ENCODE measurements at regions not wholly inside any gene's neighbourhood (a gene's known extent, or its start where the extent isn't known, plus 50 kb on each side); places are given as distances from the start of the nearest gene placed in this dataset.

DNA sequence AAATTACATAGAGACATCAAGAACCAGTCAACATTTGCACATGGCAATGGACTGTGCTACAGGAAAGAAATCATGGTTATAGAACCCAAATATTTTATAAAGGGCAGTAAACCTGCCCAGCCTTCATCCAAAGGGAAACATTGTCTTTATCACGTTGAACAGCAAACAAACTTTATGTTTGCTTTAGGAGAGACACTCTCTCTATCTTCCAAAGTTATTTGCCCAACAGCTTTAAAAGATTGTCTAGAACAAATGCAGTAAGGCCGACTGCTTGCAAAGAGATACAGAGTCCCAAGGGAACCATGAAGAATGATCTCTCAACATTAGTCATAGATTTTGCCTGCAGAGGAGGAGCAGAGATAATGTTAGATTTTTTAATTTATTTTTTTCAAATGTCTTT, 1323.5 kb upstream of the SLC10A2 start:
- WGBS (ENCODE audit: insufficient coverage, insufficient read length), result no CpG with 5 or more reads among the region's 2 CpGs
- Histone ChIP-seq H3K9me3 (ENCODE audit: control insufficient read depth, insufficient read depth, low read length) (no peaks in the 10 kb centered on the region), H3K36me3 (ENCODE audit: control insufficient read depth, insufficient read depth, low read length) (no peaks in the 10 kb centered on the region), H3K27me3 (ENCODE audit: control insufficient read depth, insufficient read depth, low read length) (no peaks in the 10 kb centered on the region), H3K4me1 (ENCODE audit: control insufficient read depth, insufficient read depth, low read length) (no peaks in the 10 kb centered on the region), H3K27ac (ENCODE audit: low read length) (no peak overlapping the region), H3K4me3 (ENCODE audit: low read length) (no peak overlapping the region)
- DNase-seq (ENCODE audit: low read depth, low spot score), result no peak

DNA sequence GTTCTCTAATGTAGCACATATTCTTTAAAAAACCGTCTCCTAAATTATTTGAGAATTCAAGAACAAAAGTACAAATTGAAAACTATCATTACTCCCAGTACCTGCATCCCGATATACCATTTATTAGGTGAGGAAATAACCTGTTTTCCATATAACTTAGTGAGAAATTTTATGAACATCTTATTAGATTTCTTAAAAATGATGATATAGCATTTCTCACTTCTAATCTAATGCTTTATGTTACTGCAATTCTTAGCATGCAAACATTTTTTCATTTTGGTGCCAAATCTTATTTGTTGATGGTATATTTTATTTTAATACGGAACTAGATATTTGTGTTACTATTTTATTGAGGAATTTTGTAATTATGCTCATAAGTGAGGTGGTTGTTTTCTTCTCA, 1321.3 kb upstream of the SLC10A2 start:
- H3K9me3 ChIP-seq (ENCODE audit: control insufficient read depth, insufficient read depth, low read length), result no peaks in the 10 kb centered on the region
- WGBS (ENCODE audit: insufficient coverage, insufficient read length), result 100% methylated on average over 1 of the region's 3 CpGs
- H3K4me3 ChIP-seq (ENCODE audit: low read length), result no peak overlapping the region
- DNase-seq (ENCODE audit: low read depth, low spot score), result no peak
- no peaks in the 10 kb centered on the region for H3K4me1 ChIP-seq (ENCODE audit: control insufficient read depth, insufficient read depth, low read length)
- no peak overlapping the region for H3K27ac ChIP-seq (ENCODE audit: low read length)
- no peaks in the 10 kb centered on the region for H3K36me3 ChIP-seq (ENCODE audit: control insufficient read depth, insufficient read depth, low read length)
- no peaks in the 10 kb centered on the region for H3K27me3 ChIP-seq (ENCODE audit: control insufficient read depth, insufficient read depth, low read length)

DNA sequence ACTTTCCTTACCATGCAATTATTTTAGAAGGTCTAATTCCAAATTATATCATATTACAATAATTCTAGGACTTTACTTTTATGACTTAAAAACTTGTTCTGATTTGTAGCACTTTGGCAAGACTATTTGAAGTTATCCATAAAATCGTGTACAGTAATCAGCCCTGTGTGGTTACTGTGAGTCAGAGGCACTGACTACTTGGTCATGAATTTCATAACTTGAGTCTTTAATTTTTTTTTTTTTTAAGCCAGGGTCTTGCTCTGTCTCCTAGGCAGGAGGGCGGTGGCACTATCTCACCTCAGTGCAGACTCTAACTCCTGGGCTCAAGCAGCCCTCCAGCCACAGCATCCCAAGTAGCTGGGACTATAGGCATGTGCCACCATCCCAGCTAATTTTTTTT, 1319.2 kb upstream of the SLC10A2 start:
- DNase-seq (ENCODE audit: low read depth, low spot score), result no peak
- no peaks in the 10 kb centered on the region for H3K4me1 ChIP-seq (ENCODE audit: control insufficient read depth, insufficient read depth, low read length)
- H3K4me3 ChIP-seq (ENCODE audit: low read length), result no peak overlapping the region
- WGBS (ENCODE audit: insufficient coverage, insufficient read length), result no CpG with 5 or more reads among the region's 2 CpGs
- H3K36me3 ChIP-seq (ENCODE audit: control insufficient read depth, insufficient read depth, low read length), result no peaks in the 10 kb centered on the region
- H3K9me3 ChIP-seq (ENCODE audit: control insufficient read depth, insufficient read depth, low read length), result no peaks in the 10 kb centered on the region
- no peak overlapping the region for H3K27ac ChIP-seq (ENCODE audit: low read length)
- no peaks in the 10 kb centered on the region for H3K27me3 ChIP-seq (ENCODE audit: control insufficient read depth, insufficient read depth, low read length)

DNA sequence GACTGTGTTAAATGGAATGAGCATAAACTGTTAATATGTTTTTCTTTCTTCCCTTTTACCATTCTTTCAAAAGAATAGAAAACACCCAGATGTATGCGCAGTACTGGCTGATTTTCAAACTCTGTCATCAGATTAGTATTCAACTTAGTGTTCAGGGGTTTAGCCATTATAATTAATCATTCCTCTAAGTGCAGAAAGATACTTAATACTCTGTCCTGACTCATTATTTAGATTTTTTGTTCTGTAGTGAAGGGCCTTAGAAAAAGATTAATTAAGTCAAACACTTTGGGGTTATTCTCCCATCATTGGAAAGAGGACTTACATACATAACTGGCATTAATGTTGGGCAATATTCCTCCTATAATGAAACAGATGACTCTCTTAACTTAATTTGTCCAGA, 1316.7 kb upstream of the SLC10A2 start:
- no peaks in the 10 kb centered on the region for H3K27me3 ChIP-seq (ENCODE audit: control insufficient read depth, insufficient read depth, low read length)
- WGBS (ENCODE audit: insufficient coverage, insufficient read length), result no CpG with 5 or more reads among the region's 1 CpG
- H3K27ac ChIP-seq (ENCODE audit: low read length), result no peak overlapping the region
- H3K4me3 ChIP-seq (ENCODE audit: low read length), result no peak overlapping the region
- no peaks in the 10 kb centered on the region for H3K4me1 ChIP-seq (ENCODE audit: control insufficient read depth, insufficient read depth, low read length)
- H3K36me3 ChIP-seq (ENCODE audit: control insufficient read depth, insufficient read depth, low read length), result no peaks in the 10 kb centered on the region
- no peaks in the 10 kb centered on the region for H3K9me3 ChIP-seq (ENCODE audit: control insufficient read depth, insufficient read depth, low read length)
- DNase-seq (ENCODE audit: low read depth, low spot score), result no peak

DNA sequence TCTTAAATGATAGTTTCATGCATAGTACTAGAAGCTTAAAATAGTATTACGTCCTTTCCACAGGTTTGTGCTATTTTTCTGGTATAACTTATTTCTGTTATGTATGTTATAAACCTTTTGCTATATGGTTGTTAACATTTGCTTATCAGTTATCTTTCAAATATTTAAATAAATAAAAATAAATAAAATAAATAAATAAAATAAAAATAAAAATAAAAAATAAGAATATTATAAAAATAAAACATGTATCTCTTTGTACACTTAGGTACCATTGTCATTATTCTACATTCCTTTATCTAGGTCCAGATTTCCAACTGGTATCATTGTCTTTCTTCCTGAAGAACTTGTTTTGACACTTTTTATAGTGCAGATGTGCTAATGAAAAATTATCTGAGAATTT, 1310.4 kb upstream of the SLC10A2 start:
- no CpG with 5 or more reads among the region's 1 CpG for WGBS (ENCODE audit: insufficient coverage, insufficient read length)

DNA sequence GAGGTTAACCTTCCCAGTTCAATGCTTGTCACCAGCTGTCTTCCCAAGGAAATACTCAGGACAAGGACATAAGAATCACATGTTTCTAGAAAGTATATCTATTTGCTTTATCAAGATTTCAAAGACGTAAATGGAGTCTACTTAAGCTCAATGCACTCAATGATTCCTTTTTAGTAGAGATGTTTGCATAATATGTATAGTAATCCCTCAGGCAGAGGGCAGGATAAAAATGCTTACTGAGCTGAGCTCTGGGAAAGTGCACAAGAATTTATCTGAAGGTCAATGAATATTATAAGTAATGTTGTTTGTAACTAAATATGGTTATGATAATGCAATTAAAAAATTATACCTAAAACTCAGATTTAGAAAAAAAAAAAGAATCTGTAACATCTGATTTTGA, 1309.4 kb upstream of the SLC10A2 start:
- H3K27me3 ChIP-seq (ENCODE audit: control insufficient read depth, insufficient read depth, low read length), result no peaks in the 10 kb centered on the region
- H3K4me1 ChIP-seq (ENCODE audit: control insufficient read depth, insufficient read depth, low read length), result no peaks in the 10 kb centered on the region
- WGBS (ENCODE audit: insufficient coverage, insufficient read length), result no CpG with 5 or more reads among the region's 1 CpG
- H3K4me3 ChIP-seq (ENCODE audit: low read length), result no peak overlapping the region
- no peak for DNase-seq (ENCODE audit: low read depth, low spot score)
- no peaks in the 10 kb centered on the region for H3K9me3 ChIP-seq (ENCODE audit: control insufficient read depth, insufficient read depth, low read length)
- no peaks in the 10 kb centered on the region for H3K36me3 ChIP-seq (ENCODE audit: control insufficient read depth, insufficient read depth, low read length)
- H3K27ac ChIP-seq (ENCODE audit: low read length), result no peak overlapping the region

More for the DNA sequence above, 1310.4 kb upstream of the SLC10A2 start:
- H3K36me3 ChIP-seq (ENCODE audit: control insufficient read depth, insufficient read depth, low read length), result no peaks in the 10 kb centered on the region
- H3K9me3 ChIP-seq (ENCODE audit: control insufficient read depth, insufficient read depth, low read length), result no peaks in the 10 kb centered on the region
- no peak overlapping the region for H3K4me3 ChIP-seq (ENCODE audit: low read length)
- H3K4me1 ChIP-seq (ENCODE audit: control insufficient read depth, insufficient read depth, low read length), result no peaks in the 10 kb centered on the region
- H3K27ac ChIP-seq (ENCODE audit: low read length), result no peak overlapping the region
- no peaks in the 10 kb centered on the region for H3K27me3 ChIP-seq (ENCODE audit: control insufficient read depth, insufficient read depth, low read length)
- DNase-seq (ENCODE audit: low read depth, low spot score), result no peak

DNA sequence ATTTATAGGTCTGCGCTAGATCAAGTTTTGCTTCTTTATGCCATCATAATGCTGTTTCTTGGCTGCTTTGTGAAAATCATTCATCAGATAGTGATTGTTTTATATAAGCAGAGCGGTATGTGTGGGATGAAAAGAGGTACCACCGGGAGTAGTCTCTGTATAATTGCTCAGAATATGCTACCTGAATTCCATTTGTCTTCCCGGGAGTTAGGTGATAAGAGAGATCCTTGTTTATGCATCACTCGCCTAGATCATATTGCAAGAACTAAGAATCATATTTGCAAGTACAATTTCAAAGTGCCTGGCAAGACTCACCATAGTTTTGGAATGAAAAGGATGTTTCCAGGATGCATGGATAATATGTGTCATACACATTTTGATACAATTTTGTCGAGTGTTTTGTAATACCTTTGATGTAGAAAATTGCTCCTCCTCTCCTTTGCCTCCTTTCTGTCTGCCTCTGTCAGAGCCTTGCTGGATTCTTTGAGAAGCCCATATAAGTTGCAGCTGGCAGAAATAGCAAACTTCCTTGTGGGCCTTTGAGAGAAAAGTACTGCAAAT, 1306.0 kb upstream of the SLC10A2 start:
- Histone ChIP-seq H3K27ac (ENCODE audit: low read length) (no peak overlapping the region), H3K9me3 (ENCODE audit: control insufficient read depth, insufficient read depth, low read length) (no peaks in the 10 kb centered on the region), H3K36me3 (ENCODE audit: control insufficient read depth, insufficient read depth, low read length) (no peaks in the 10 kb centered on the region), H3K4me1 (ENCODE audit: control insufficient read depth, insufficient read depth, low read length) (no peaks in the 10 kb centered on the region), H3K4me3 (ENCODE audit: low read length) (no peak overlapping the region), H3K27me3 (ENCODE audit: control insufficient read depth, insufficient read depth, low read length) (no peaks in the 10 kb centered on the region)
- no peak for DNase-seq (ENCODE audit: low read depth, low spot score)
- WGBS (ENCODE audit: insufficient coverage, insufficient read length), result no CpG with 5 or more reads among the region's 6 CpGs

DNA sequence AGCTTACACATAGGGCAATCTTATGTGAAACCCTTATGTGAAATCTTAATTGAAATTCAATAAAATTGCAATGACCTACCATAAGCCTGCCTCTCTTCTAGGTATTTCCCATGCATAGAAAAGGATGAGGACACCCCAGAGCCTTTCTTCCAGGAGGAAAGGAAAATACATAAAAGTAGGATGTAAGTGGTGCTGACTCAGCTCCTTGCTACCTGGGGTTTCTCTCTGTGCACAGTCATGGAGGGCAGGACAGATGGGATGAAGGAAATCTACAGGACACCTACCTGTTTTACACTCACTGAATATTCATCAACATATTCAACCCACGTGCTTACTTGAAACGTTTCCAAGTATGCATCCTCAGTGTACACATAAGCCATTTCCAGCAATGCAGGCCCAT, 1299.2 kb upstream of the SLC10A2 start:
- H3K36me3 ChIP-seq (ENCODE audit: control insufficient read depth, insufficient read depth, low read length), result no peaks in the 10 kb centered on the region
- H3K27ac ChIP-seq (ENCODE audit: low read length), result no peak overlapping the region
- no peak for DNase-seq (ENCODE audit: low read depth, low spot score)
- H3K27me3 ChIP-seq (ENCODE audit: control insufficient read depth, insufficient read depth, low read length), result no peaks in the 10 kb centered on the region
- no peaks in the 10 kb centered on the region for H3K4me1 ChIP-seq (ENCODE audit: control insufficient read depth, insufficient read depth, low read length)
- no peak overlapping the region for H3K4me3 ChIP-seq (ENCODE audit: low read length)
- H3K9me3 ChIP-seq (ENCODE audit: control insufficient read depth, insufficient read depth, low read length), result no peaks in the 10 kb centered on the region
- WGBS (ENCODE audit: insufficient coverage, insufficient read length), result no CpG with 5 or more reads among the region's 2 CpGs

DNA sequence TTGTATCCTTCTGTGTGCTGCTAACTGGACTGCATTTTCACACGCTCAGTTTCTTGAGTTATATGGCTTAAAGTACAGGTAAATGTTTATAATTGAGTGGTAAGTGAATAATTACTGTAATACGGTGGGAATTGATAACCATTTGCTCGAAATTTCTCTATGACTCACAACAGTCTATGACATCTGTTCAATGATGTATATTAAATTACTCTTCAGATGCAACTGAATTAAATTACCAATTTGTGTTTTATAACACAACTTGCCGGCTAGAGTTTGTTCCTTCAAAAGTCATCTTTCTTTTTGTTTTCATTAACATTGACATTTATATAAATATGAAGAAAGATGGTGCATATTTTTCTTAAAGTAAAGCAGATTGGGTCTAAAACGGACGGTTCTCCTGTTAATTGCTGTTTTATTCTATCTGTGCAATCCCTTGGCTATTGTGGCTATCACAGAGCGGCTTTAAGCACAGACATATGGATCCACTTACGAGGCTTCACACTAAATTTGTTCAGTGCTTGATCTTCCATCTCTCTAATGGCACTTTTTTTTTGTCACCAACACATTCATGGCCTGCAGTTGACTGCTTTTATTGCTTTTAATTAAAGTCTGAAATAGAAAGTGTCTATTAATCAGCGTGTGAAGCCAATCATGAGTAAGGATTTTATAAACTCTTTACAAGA, 1291.6 kb upstream of the SLC10A2 start:
- H3K4me1 ChIP-seq (ENCODE audit: control insufficient read depth, insufficient read depth, low read length), result no peaks in the 10 kb centered on the region
- DNase-seq (ENCODE audit: low read depth, low spot score), result no peak
- H3K36me3 ChIP-seq (ENCODE audit: control insufficient read depth, insufficient read depth, low read length), result no peaks in the 10 kb centered on the region
- H3K9me3 ChIP-seq (ENCODE audit: control insufficient read depth, insufficient read depth, low read length), result no peaks in the 10 kb centered on the region
- 100% methylated on average over 1 of the region's 9 CpGs for WGBS (ENCODE audit: insufficient coverage, insufficient read length)
- no peak overlapping the region for H3K4me3 ChIP-seq (ENCODE audit: low read length)
- no peaks in the 10 kb centered on the region for H3K27me3 ChIP-seq (ENCODE audit: control insufficient read depth, insufficient read depth, low read length)
- H3K27ac ChIP-seq (ENCODE audit: low read length), result no peak overlapping the region

DNA sequence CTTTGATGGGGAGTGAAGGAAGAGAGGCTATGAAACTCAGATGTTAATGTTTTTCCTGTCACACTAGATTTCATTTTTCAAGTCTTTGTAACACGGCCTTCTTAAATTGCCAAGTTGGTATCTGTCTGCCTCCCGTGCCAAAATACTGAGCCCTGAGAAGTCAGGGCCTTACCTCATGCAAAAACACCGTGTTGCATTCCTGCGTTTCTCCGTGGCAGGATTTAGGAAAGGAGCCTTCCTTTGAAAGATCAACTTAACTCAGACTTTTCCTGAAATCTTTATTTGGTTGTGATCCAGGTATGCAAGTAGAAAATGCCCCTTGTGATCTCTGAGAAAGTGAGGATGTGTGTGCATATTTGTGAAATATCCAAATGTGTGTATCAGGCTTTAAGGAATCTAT, 1291.0 kb upstream of the SLC10A2 start:
- DNase-seq (ENCODE audit: low read depth, low spot score), result no peak
- no CpG with 5 or more reads among the region's 5 CpGs for WGBS (ENCODE audit: insufficient coverage, insufficient read length)

DNA sequence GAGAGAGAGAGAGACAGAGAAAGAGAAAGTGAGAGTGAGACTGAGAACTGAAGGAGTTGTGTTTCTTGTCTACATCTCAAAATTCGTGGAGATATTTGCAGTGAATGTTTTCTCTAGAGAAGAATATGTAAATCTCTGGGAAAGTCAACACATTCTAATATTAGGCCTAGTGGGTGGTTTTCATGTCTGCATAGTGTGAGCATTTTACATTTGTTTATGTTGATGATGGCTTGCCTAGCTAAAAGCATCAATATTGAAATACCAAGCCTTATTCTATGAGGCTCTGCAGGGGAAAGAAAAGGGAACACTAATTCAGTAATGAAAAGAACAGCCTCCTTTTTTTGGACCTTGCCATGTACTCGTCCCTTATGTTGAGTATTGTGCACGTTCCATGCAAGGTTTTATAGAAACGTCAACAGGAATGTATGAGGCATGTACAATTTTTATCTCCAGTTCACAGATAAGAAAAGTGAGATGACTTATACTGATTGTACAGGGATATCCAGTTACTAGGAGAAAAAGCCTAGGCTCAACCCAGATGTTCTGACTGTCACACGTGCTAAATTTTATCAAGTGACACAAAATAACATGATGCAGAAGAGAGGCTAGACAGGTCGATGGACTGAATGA, 1288.9 kb upstream of the SLC10A2 start:
- Histone ChIP-seq H3K4me1 (ENCODE audit: control insufficient read depth, insufficient read depth, low read length) (no peaks in the 10 kb centered on the region), H3K36me3 (ENCODE audit: control insufficient read depth, insufficient read depth, low read length) (no peaks in the 10 kb centered on the region), H3K4me3 (ENCODE audit: low read length) (no peak overlapping the region), H3K27me3 (ENCODE audit: control insufficient read depth, insufficient read depth, low read length) (no peaks in the 10 kb centered on the region), H3K27ac (ENCODE audit: low read length) (no peak overlapping the region), H3K9me3 (ENCODE audit: control insufficient read depth, insufficient read depth, low read length) (no peaks in the 10 kb centered on the region)
- DNase-seq (ENCODE audit: low read depth, low spot score), result no peak
- no CpG with 5 or more reads among the region's 6 CpGs for WGBS (ENCODE audit: insufficient coverage, insufficient read length)

More for the DNA sequence above, 1291.0 kb upstream of the SLC10A2 start:
- H3K36me3 ChIP-seq (ENCODE audit: control insufficient read depth, insufficient read depth, low read length), result no peaks in the 10 kb centered on the region
- no peaks in the 10 kb centered on the region for H3K9me3 ChIP-seq (ENCODE audit: control insufficient read depth, insufficient read depth, low read length)
- no peaks in the 10 kb centered on the region for H3K4me1 ChIP-seq (ENCODE audit: control insufficient read depth, insufficient read depth, low read length)
- H3K27ac ChIP-seq (ENCODE audit: low read length), result no peak overlapping the region
- no peak overlapping the region for H3K4me3 ChIP-seq (ENCODE audit: low read length)
- no peaks in the 10 kb centered on the region for H3K27me3 ChIP-seq (ENCODE audit: control insufficient read depth, insufficient read depth, low read length)

Data from iPS DF 6.9 (cell line).